HG02852 (cell line): ENCODE measurements at regions not wholly inside any gene's neighbourhood (a gene's known extent, or its start where the extent isn't known, plus 50 kb on each side); places are given as distances from the start of the nearest gene placed in this dataset.

Experiments used
- ATAC-seq: cut with Tn5 transposase; IDR thresholded peaks from one replicate; pipeline ENCODE4 v1.9.1; 2021; ENCODE audit warnings: mild to moderate bottlenecking, moderate library complexity; ENCODE audit not compliant: unreplicated experiment

DNA sequence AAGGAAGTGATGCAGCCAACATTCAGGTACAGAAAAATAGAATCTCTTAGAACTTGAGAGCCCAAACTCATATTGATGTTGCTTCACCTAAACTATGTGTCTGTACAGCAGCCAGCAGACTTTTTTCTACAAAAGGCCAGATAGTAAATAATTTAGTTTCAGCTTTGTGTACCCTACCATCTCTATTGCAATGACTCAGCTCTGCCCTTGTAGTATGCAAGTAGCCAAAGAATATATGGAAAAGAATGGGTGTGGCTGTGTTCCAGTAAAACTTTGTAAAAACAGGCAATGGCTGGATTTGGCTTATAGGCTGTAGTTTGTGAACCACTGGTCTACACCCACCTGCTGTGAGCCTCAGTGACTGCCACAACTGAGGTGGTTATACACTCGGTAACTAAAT lies 392.5 kb upstream of the RARB start:
- no peak for ATAC-seq

DNA sequence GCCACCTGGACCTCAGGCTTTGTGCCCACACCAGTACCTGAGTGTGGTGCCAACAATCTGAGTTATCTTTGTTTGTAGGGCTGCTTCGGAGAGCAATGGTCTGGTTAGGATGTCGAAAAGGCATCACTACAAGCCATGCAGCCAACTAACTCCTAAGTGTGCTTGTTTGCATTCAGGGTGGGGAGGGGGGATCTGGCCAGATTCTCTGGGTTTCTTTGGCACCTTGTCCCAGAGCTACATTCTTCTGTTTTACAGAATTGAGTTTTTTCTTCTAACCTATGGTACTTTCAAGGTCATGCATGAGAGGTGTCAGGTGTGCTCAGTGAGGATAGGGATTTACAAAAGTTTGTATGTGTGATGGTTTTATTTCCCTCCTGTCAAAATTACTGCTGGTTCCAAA lies 391.4 kb upstream of the RARB start:
- no peak for ATAC-seq

DNA sequence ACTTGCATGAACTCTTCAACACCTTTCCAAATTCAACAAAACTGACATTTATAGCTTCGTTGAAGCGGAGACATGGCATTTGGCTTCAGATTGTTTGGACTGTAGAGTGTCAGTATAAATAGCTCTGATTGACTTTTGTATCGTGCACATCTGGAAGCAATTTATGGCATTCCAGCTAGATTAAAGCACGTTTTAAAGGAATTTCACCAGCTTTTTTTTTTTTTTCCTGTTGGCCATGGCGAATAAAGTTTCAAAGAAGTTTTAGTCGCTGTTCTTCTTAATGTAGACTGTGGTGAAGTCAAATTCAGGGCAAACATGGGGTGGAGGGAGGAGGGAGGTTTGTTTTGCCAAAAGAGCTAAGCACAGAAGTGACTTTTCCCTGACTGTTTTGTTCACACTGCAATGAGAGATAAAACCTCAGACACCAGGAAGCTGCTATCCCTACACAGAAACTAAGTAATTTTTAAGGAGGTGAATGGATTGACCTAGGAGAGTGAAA lies 391.0 kb upstream of the RARB start:
- no peak for ATAC-seq

DNA sequence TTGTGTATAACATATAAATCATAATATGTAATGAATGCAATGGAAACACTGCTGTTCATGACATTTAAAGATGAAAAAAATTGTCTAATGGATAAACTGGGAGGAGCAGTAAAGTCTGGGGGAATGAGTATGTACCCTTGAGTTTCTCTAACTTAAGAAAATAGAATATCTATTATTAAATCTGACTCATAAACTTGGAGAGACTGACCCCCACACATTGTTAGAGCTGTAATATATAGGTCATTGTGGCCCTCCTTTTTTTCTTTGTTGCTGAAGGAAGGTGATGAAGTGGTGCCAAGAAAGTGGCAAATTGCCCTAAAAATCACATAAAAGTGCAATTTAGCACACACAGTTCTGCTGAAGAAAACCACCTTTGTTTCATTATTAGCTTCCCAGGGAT lies 389.8 kb upstream of the RARB start:
- no peak for ATAC-seq

DNA sequence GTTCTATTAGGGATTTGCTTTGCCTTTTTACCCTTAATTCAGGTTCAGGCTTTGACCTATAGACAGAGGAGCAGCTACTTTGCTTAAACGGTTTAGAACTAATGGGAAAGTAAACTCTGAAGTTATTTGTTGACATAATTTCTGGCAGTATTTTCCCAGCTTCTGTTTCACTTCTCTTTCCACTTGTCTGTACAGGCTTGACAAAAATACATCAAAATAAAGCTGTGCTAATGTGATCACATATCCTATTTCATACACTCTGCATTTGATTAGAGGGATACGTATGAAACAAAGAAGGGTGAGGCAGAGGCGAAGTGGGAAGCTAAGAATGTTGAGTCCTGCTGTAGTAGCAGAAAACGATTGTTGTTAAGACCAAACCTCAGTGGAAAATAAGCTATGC lies 389.1 kb upstream of the RARB start:
- ATAC-seq: no peak

DNA sequence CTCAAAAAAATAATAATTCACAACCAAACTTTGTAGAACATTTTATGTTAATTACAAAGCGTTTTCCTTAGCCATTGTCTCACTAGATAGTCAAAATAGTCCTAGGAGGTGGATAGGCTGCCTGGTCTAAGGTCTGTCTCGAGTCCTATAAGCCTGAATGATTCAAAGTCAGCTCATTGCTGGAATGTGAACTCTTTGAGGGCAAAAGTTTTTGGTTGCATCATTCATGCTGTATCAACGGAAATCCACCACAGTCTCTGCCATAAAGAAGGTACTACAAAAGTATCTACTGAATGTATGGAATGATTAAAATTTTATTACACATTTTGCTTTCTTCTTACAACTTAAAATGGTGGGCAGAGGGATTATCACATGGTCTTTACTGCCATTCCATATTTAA lies 387.3 kb upstream of the RARB start:
- no peak for ATAC-seq

DNA sequence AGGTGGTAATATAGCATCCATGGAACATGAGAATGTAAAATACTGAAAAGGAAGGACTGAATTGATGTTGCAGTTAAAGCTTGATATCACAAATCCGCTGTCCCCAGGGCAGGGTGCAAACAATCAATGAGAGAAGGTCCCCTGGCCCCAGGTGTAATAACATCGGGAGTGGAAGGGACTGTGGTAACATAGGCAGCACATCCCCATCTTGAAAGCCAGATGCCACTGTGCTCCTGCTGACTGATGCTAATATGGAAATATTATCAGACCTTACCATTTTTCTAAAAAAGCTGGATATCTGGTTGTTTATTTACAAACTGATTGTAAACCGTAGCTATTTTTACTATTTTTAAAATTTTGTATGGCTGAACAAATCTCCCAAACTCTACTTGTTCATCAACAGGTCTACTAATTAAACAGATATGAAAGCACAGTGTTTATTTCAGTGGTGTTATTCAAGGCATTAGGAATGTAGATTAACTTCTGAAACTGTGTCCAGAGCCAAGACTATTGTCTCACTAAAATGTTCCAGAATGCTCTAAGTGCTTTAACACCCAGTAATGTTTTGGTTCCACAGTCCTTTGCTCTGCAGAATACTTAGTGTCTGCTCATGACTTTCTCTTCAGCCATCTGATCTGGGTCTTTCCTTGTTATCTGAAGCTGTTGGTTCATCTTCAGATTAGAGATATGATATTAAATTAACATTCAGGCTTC lies 386.0 kb upstream of the RARB start:
- ATAC-seq: no peak

DNA sequence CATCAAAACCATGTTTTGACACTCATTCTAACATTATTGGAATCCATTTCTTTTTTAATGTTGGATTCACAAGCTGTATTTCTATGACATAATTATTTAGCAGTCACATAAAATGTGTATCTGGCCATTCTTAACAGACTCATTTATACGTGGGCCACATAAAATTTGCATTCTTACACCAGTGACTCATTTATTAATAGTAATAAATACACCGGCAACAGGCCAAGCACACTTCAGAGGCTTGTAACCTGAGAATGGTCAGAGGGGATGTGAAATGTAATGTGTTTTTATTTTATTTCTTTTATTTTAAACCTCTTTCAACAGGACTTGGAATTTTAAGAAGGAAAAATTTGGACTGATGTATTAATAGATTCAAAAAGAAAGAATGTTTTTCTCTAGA lies 384.9 kb upstream of the RARB start:
- no peak for ATAC-seq

DNA sequence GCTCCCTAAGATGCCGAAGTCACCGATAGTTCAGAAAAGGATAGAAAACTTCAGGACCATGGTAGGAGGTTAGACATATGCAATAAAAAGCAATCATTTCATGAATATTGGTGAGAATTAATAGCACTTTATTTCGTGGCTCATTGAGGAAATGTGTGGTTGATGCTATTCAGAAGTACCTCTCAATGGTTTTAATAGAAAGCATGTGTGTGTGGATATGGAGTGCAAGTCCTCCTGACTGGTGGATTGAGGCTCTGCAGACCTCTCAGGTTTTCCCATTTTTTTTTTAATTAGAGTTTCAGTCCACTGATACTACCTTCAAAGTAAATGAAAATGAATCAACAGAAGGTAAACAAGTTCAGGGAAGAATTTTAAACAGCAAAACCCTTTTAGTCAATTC lies 384.3 kb upstream of the RARB start:
- no peak for ATAC-seq

DNA sequence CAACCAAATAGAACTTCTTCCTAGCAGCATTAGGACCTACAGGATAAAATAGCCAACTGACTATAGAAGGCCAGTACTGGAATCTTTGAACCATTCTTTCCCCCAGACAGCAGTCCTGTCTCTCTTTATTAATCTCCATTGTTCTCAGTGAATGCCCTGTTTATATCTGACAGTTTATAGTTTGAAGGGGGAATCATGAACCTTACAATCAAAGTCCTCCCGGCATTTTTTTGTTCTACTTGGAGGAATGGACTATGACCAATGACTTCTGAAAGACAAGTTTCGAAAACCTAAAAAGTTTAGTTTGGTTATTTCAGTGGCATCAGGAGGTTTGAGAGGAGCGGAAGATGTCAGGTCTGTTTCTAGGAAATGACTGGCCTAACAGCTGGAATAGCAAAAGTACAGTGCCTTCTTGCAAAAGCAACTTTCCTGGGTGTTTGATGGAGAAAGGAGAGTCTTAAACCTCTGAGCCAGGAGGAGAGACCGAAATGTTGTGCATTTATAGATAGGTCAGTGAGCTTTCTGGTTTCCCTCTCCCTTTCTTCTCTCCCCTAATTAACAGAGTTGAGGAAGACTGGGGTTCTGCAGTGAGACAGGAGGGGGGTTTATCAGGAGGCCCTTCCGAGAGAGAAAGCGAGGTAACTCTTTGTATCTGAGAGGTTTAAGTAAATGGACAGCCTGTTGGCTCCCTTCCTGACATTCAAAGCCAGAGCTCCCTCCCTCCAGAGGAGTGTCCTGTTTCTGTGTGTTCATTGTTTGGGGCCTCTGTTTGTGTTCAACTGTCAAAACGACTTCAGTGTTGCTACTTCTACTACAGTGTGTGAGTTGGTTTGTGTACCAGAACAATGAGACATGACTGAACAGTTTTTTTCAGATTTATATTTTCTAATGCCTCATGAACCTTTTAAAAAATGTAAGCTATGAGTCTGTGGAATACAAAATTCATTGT lies 383.0 kb upstream of the RARB start:
- no peak for ATAC-seq

DNA sequence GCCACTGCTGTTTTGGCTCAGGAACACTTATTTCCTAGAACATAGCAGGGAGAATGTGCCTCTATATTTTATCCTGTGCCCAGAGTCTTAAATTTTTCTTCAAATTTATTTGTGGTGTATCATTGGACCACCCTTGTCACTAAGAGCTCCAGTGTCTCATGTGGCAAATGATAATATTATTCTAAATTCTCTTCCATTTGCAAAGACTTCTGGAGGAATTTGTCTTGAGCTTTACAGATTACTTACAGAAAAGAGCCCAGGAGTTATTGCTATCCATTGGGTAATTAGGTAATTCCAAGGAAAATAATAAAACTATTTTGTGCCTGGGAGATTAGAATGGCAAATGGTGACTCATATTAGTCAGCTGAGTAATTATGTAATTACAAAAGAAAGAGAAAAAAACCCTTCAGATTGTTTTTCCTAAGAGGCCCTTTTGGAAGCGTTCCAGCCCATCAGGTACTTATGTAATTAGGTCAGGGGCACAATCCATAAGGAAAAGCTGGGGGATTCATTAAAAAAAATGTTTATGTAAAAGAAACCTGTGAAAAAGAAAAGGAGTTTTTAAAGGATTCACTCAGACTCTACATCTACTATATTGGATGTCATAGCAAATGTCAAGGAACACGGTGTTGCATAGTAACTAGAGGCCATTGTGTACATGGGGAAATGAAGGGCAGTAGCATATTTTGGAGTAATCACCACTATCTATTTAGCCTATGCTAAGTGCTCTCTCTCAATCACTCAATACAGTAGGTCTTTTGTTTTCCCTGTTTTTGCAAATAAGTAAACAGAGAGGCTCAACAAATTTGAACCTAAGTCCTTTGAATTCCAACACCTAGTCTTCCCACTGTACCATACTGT lies 380.9 kb upstream of the RARB start:
- ATAC-seq: no peak

DNA sequence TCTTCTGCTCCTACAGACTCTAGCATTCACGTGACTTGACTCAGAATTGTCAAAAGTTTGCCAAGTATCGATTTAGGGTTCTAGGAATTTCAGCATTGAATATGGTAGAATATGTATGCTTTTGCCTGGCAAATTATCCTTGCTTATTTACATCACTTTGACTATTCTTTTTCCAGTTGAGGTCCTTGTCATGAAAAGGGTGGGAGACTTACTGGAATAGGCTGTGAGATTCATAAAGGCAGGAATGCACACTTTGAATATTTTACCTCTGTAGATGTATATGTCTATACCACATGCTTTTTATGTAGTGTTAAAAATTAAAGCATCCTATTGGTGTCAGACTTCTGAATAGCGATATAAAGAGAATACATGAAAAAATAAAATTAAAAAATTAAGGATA lies 378.8 kb upstream of the RARB start:
- no peak for ATAC-seq

DNA sequence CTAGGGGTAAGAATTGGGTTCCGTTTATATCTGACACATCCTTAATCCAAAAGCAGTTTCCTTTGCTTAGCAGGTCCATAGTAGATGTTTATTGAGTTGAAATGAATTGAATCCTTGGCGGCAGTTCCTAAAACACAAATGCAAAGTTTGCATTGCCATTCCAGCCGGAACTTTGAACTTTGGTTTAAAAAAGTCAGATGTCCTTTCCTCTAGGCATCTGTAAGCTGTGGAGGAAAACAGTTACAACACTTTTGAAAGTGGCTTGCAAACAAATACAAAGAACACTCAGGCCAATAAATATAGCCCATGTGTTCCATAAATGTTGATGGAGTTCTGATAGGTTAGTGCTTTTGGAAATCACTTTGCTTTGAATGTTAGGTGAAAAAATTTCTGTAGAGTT lies 374.7 kb upstream of the RARB start:
- ATAC-seq: no peak

DNA sequence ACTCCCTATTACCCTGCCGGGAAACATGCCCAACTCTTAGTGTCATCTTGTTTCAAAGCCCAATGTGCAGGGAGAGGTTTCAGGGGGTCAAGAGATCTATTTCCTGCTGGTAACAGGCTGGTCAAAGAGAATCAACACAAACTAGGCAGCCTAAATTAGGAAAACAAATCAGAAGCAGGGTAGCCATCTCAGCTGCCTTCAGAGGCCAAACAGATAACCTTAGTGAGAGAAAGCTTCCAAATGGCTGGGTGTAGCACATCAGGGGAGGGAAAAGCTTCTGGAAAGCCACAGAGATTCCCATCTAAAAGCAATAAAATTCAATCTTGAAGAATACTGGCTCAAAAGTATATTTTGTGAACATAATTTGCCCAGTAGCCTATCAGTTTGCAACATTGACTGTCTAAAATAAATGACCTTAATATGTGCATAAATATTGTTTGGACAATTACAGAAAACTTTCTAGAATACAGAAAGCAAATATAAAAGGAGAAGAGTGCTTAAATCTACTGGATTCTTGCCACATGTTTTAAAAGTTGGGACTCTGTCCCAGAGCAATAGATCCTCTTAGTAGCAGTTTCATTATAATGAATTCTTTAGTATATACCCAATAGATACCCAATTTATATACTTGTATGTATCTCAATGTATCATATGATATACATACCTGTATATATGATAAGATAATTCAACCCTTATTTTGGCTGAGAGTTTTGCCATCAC lies 371.9 kb upstream of the RARB start:
- no peak for ATAC-seq

DNA sequence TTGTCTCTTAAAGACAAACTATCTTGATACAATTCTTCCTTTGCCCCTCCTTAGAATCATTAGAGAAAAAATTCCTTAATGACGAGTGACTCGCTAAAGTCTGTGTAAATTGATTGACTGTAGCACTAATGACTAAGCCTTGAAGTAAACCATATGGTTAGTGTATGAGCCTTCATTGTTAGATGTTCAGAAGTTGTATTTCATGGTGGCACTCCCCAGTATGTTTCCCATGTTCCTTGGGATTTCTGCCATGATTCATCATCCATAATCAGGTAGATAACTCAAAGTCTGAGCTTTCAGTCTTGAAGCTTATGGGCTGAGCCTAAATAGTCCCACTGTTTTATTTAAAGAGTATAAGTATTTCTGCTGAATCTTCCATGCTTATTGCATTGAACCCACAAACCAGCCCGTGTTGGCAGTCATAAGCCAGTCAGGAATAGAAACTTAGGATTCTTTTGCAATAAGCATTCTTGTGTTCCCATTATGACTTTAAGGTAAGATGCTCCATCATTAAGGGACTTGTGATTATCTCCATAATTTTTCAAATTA lies 371.2 kb upstream of the RARB start:
- ATAC-seq: no peak

DNA sequence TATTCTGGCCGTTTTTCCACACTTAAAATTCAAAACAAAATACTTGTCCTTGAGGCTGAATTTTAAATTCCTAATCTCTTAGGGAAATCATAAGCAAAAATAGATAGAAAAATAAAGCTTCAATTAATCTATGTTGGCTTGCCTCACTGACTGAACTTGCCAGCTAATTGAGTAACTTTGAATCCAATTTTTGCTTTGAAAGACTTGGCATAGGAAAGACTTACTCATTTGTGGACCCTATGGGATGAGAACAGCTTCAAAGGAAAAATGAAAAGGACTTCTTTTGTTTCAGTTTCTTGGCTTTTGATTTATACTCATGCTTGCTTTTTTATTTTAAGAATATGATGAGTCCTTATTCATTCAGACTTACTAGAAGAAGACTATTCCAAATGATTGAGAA lies 370.7 kb upstream of the RARB start:
- ATAC-seq: no peak

DNA sequence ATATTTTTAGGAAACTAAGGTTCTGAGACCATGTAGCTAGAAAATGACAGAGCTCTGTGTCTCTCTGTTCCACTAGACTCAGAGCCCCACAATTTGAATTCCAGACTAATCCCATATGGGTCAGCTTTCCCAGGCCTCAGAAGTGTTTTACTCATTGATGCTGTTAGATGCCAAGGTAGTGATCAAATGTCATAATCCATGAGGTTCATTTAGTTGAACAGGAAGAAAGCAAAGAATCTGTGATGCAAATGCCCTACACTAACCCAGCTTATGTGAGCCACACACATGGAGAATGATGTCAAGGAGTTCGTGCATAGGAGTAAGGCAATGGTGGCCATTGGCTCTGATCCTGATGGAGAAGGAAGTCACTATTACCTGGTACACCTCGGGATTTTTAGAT lies 363.4 kb upstream of the RARB start:
- ATAC-seq: no peak

DNA sequence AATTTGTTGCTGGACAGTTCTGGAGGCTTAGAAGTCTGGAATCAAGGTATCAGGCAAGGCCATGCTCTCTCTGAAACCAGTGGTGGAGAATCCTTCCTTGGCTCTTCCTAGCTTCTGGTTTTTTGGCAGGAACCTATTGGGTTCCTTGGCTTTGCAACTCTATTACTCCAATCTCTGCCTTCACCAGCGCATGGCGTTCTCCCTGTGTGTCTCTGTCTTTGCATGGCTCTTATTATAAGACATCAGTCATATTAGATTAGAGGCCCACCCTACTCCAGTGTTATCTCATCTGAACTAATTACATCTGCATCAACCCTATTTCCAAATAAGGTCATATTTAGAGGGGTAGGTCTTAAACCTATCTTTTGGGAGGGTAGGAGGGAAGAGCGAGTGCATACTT lies 358.1 kb upstream of the RARB start:
- no peak for ATAC-seq

DNA sequence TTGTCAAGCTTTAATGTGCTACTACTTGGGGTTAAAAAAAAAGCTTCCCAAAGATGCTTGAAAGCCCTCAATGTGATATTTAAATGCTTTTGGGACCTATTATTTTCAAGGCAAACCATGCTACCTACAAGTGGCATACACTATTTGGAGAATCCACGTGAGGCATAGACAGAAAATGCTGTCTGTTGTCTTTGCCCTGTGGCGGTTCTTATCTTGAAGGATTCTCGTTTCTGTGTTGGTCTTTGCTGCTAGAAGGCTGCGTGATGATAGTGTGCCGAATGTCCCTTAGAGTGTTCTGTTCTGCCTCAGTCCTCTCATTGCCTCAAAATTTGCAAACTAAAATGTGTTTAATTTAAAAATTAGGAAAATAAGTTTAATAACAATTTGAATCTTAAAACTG lies 356.2 kb upstream of the RARB start:
- no peak for ATAC-seq

DNA sequence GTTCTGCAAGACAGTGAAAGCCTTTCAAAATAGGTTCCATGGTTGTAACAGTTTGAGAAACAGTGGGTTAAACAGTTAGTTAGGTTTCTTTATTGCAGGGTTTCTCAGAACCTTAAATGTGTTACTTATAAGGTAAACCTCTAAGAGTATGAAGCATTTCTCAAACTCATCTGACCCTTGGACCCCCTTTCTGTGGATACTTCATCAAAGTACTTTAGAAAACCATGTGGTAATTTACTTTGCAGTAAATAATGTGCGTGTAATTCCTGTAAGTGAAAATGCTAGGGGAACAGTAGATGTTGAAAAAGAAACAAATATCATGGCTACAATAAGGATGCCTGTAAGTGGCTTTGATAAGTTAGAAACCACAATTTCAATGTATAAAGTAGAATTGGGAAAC lies 354.6 kb upstream of the RARB start:
- ATAC-seq: no peak
